Glutamatergic neuron (in vitro differentiated cells): ENCODE measurements at regions not wholly inside any gene's neighbourhood (a gene's known extent, or its start where the extent isn't known, plus 50 kb on each side); places are given as distances from the start of the nearest gene placed in this dataset.

ENCODE experiments used
- DNase-seq: peaks from one replicate; pipeline ENCODE4 v3.0.0; 2022
- H3K27ac Mint-ChIP-seq: one replicate; pipeline ENCODE4 v1.8.0; 2020; ENCODE audit warnings: mild to moderate bottlenecking, mixed read lengths, inconsistent platforms; ENCODE audit not compliant: unreplicated experiment
- H3K27me3 Mint-ChIP-seq: one replicate; pipeline ENCODE4 v1.8.0; 2020; ENCODE audit warnings: mild to moderate bottlenecking, moderate library complexity, mixed read lengths, inconsistent platforms; ENCODE audit not compliant: unreplicated experiment
- H3K36me3 Mint-ChIP-seq: one replicate; pipeline ENCODE4 v1.8.0; 2020; ENCODE audit warnings: mild to moderate bottlenecking, mixed read lengths, inconsistent platforms; ENCODE audit not compliant: unreplicated experiment
- H3K4me1 Mint-ChIP-seq: one replicate; pipeline ENCODE4 v1.8.0; 2020; ENCODE audit warnings: mild to moderate bottlenecking, low read depth, mixed read lengths, inconsistent platforms; ENCODE audit not compliant: unreplicated experiment
- H3K4me3 Mint-ChIP-seq: one replicate; pipeline ENCODE4 v1.8.0; 2020; ENCODE audit warnings: mild to moderate bottlenecking, mixed read lengths, inconsistent platforms; ENCODE audit not compliant: unreplicated experiment
- H3K9me3 Mint-ChIP-seq: one replicate; pipeline ENCODE4 v1.8.0; 2020; ENCODE audit warnings: mild to moderate bottlenecking, moderate library complexity, mixed read lengths, inconsistent platforms; ENCODE audit not compliant: unreplicated experiment
- CTCF ChIP-seq: fragments of 200-600 bp; sonication (generic); IDR thresholded peaks from one replicate; pipeline ENCODE4 v1.5.0; 2021; ENCODE audit not compliant: partially characterized antibody, unreplicated experiment

- peaks cover 25% of the 10 kb centered on the region for H3K4me1 Mint-ChIP-seq
- H3K27ac Mint-ChIP-seq: peak overlapping the region; percentile 82
- DNase-seq: peak; percentile 77
- H3K27me3 Mint-ChIP-seq: peaks cover 31% of the 10 kb centered on the region
- no peak overlapping the region for H3K4me3 Mint-ChIP-seq
- no peak for TF ChIP-seq CTCF
- H3K9me3 Mint-ChIP-seq: peaks cover 13% of the 10 kb centered on the region
- H3K36me3 Mint-ChIP-seq: no peaks in the 10 kb centered on the region
Measured at GRCh38 chr10:71076473-71077142, 135.8 kb upstream of the UNC5B start.

GRCh38 chr10:71077143-71077581 is 135.2 kb upstream of the UNC5B start:
- Mint-ChIP-seq H3K9me3 (peaks cover 11% of the 10 kb centered on the region), H3K27me3 (peaks cover 31% of the 10 kb centered on the region)
- no peak for TF ChIP-seq CTCF

GRCh38 chr10:71077796-71078453 is 134.4 kb upstream of the UNC5B start:
- TF ChIP-seq CTCF: no peak
- no peak overlapping the region for H3K27ac Mint-ChIP-seq
- no peak for DNase-seq
- no peak overlapping the region for H3K4me3 Mint-ChIP-seq
- peaks cover 33% of the 10 kb centered on the region for H3K27me3 Mint-ChIP-seq
- H3K9me3 Mint-ChIP-seq: peaks cover 9% of the 10 kb centered on the region
- H3K4me1 Mint-ChIP-seq: peaks cover 25% of the 10 kb centered on the region
- no peaks in the 10 kb centered on the region for H3K36me3 Mint-ChIP-seq

More at GRCh38 chr10:71077143-71077581, 135.2 kb upstream of the UNC5B start:
- H3K36me3 Mint-ChIP-seq: no peaks in the 10 kb centered on the region
- peaks cover 25% of the 10 kb centered on the region for H3K4me1 Mint-ChIP-seq
- no peak overlapping the region for H3K4me3 Mint-ChIP-seq
- no peak overlapping the region for H3K27ac Mint-ChIP-seq
- DNase-seq: no peak

GRCh38 chr10:71078454-71079145 is 133.8 kb upstream of the UNC5B start:
- peak overlapping the region; percentile 64 for H3K27ac Mint-ChIP-seq
- no peak for DNase-seq
- no peak for TF ChIP-seq CTCF
- H3K4me1 Mint-ChIP-seq: peaks cover 25% of the 10 kb centered on the region
- H3K36me3 Mint-ChIP-seq: no peaks in the 10 kb centered on the region
- peaks cover 9% of the 10 kb centered on the region for H3K9me3 Mint-ChIP-seq
- H3K4me3 Mint-ChIP-seq: peak overlapping the region; percentile 18
- peaks cover 30% of the 10 kb centered on the region for H3K27me3 Mint-ChIP-seq
